Trophoblast cell (in vitro differentiated cells and primary cell): ENCODE measurements at regions not wholly inside any gene's neighbourhood (a gene's known extent, or its start where the extent isn't known, plus 50 kb on each side); places are given as distances from the start of the nearest gene placed in this dataset.
"Not testable (repeated sequence)": the region's sequence is repeated elsewhere in the genome, so short reads cannot be mapped to it uniquely, and the experiment has no call there.

ENCODE experiments used
- DNase-seq, 2 donors: peaks; one replicate each; pipeline ENCODE4 v3.0.0-alpha.2; 2016
- H2AFZ ChIP-seq: 2 replicates; pipeline ENCODE4 v1.6.1; 2013; ENCODE audit warnings: low read length, moderate library complexity, mild to moderate bottlenecking; ENCODE audit not compliant: insufficient read depth, poor library complexity
- H2AK5ac ChIP-seq: 2 replicates; pipeline ENCODE4 v1.6.1; 2013; ENCODE audit warnings: mild to moderate bottlenecking, low read length
- H2BK120ac ChIP-seq: 2 replicates; pipeline ENCODE4 v1.6.1; 2013; ENCODE audit warnings: low read length, mild to moderate bottlenecking, moderate library complexity; ENCODE audit not compliant: insufficient read depth, poor library complexity
- H2BK12ac ChIP-seq: 2 replicates; pipeline ENCODE4 v1.6.1; 2013; ENCODE audit warnings: mild to moderate bottlenecking, low read length, moderate library complexity
- H2BK5ac ChIP-seq: 2 replicates; pipeline ENCODE4 v1.6.1; 2013; ENCODE audit warnings: low read length, low read depth, moderate library complexity, mild to moderate bottlenecking; ENCODE audit not compliant: poor library complexity
- H3K14ac ChIP-seq: 2 replicates; pipeline ENCODE4 v1.6.1; 2013; ENCODE audit warnings: mild to moderate bottlenecking, low read length
- H3K18ac ChIP-seq: 2 replicates; pipeline ENCODE4 v1.6.1; 2013; ENCODE audit warnings: mild to moderate bottlenecking, low read length
- H3K23ac ChIP-seq: 2 replicates; pipeline ENCODE4 v1.6.1; 2013; ENCODE audit warnings: low read length
- H3K27ac ChIP-seq: 2 replicates; pipeline ENCODE4 v1.5.1; 2013; ENCODE audit warnings: low read depth, mild to moderate bottlenecking, inconsistent platforms, low read length, moderate library complexity
- H3K27me3 ChIP-seq: 2 replicates; pipeline ENCODE4 v1.6.1; 2013; ENCODE audit warnings: inconsistent platforms, mild to moderate bottlenecking, low read length, moderate library complexity; ENCODE audit not compliant: insufficient read depth
- H3K36me3 ChIP-seq, 2 experiments: 1 replicate in 1 of 2; 2 replicates in 1 of 2; pipeline ENCODE4 v1.6.1; 2013; ENCODE audit warnings: low read length in 2 of 2, mild to moderate bottlenecking in 2 of 2, moderate library complexity in 1 of 2; ENCODE audit not compliant: insufficient read depth in 2 of 2, control insufficient read depth in 1 of 2
- H3K4ac ChIP-seq: 2 replicates; pipeline ENCODE4 v1.6.1; 2013; ENCODE audit warnings: low read depth, mild to moderate bottlenecking, low read length, moderate library complexity
- H3K4me1 ChIP-seq, 2 experiments: 1 replicate in 1 of 2; 2 replicates in 1 of 2; pipeline ENCODE4 v1.6.1; 2013; ENCODE audit warnings: low read length in 2 of 2, mild to moderate bottlenecking in 2 of 2, moderate library complexity in 1 of 2; ENCODE audit not compliant: insufficient read depth in 2 of 2, control insufficient read depth in 1 of 2
- H3K4me2 ChIP-seq: 2 replicates; pipeline ENCODE4 v1.6.1; 2013; ENCODE audit warnings: inconsistent platforms, mild to moderate bottlenecking, low read length, moderate library complexity
- H3K4me3 ChIP-seq: 2 replicates; pipeline ENCODE4 v1.5.1; 2013; ENCODE audit warnings: mild to moderate bottlenecking, low read depth, low read length, inconsistent platforms
- H3K79me1 ChIP-seq: one replicate; pipeline ENCODE4 v1.6.1; 2013; ENCODE audit warnings: low read length
- H3K79me2 ChIP-seq: 2 replicates; pipeline ENCODE4 v1.6.1; 2013; ENCODE audit warnings: low read length, mild to moderate bottlenecking; ENCODE audit not compliant: control insufficient read depth, insufficient read depth, poor library complexity
- H3K9ac ChIP-seq: 2 replicates; pipeline ENCODE4 v1.6.1; 2013; ENCODE audit warnings: mild to moderate bottlenecking, low read length
- H3K9me3 ChIP-seq: 2 replicates; pipeline ENCODE4 v1.6.1; 2013; ENCODE audit warnings: low read depth, mild to moderate bottlenecking, control low read depth, inconsistent platforms, low read length; ENCODE audit not compliant: insufficient read depth
- H4K12ac ChIP-seq: 2 replicates; pipeline ENCODE4 v1.6.1; 2013; ENCODE audit warnings: low read depth, mild to moderate bottlenecking, low read length, moderate library complexity
- H4K8ac ChIP-seq: 2 replicates; pipeline ENCODE4 v1.6.1; 2013; ENCODE audit warnings: low read depth, mild to moderate bottlenecking, low read length, moderate library complexity
- H4K91ac ChIP-seq: one replicate; pipeline ENCODE4 v1.6.1; 2013; ENCODE audit warnings: low read depth, mild to moderate bottlenecking, low read length, moderate library complexity
- WGBS: extraction: QIAGEN DNeasy Blood & Tissue Kit; methylation state at CpG from one replicate; pipeline ENCODE4 v1.1.7; 2013; ENCODE audit warnings: missing lambda C conversion rate; ENCODE audit not compliant: insufficient read length, insufficient coverage; ENCODE audit errors: extremely low coverage; 5-methylcytosine and 5-hydroxymethylcytosine counted together

- WGBS: no CpG with 5 or more reads among the region's 1 CpG
- H3K4me1 ChIP-seq: peaks cover 0 to 3% of the 10 kb centered on the region in 2 experiments
- DNase-seq: no peak
- H2AFZ ChIP-seq: no peak overlapping the region
- no peaks in the 10 kb centered on the region for H3K36me3 ChIP-seq
- H2BK5ac ChIP-seq: no peak overlapping the region
- H3K9ac ChIP-seq: no peak overlapping the region
- H4K8ac ChIP-seq: no peak overlapping the region
- H2BK120ac ChIP-seq: no peak overlapping the region
- H2BK12ac ChIP-seq: no peak overlapping the region
- no peak overlapping the region for H2AK5ac ChIP-seq
- H3K27ac ChIP-seq: no peak overlapping the region
- no peak overlapping the region for H3K4ac ChIP-seq
- no peak overlapping the region for H4K12ac ChIP-seq
- H3K23ac ChIP-seq: no peak overlapping the region
- H3K79me2 ChIP-seq: no peaks in the 10 kb centered on the region
- no peak overlapping the region for H3K14ac ChIP-seq
- H3K4me2 ChIP-seq: no peak overlapping the region
- H4K91ac ChIP-seq: no peak overlapping the region
- no peaks in the 10 kb centered on the region for H3K79me1 ChIP-seq
- H3K4me3 ChIP-seq: no peak overlapping the region
- H3K27me3 ChIP-seq: no peaks in the 10 kb centered on the region
- no peak overlapping the region for H3K18ac ChIP-seq
- no peaks in the 10 kb centered on the region for H3K9me3 ChIP-seq
These were observed 154.8 kb upstream of the MAST4 start for GRCh38 chr5:66441351-66441750.

GRCh38 chr5:66442951-66443445 is 153.2 kb upstream of the MAST4 start:
- Histone ChIP-seq H3K9me3 (no peaks in the 10 kb centered on the region), H3K27ac (no peak overlapping the region), H2AK5ac (no peak overlapping the region), H3K23ac (no peak overlapping the region), H4K91ac (no peak overlapping the region), H2BK5ac (no peak overlapping the region), H3K4me1 (peaks cover 0 to 3% of the 10 kb centered on the region in 2 experiments), H3K9ac (no peak overlapping the region), H4K12ac (no peak overlapping the region), H2BK12ac (no peak overlapping the region), H3K36me3 (no peaks in the 10 kb centered on the region), H2AFZ (no peak overlapping the region), H3K4ac (no peak overlapping the region), H3K79me1 (no peaks in the 10 kb centered on the region), H3K18ac (no peak overlapping the region), H3K14ac (no peak overlapping the region), H3K4me2 (no peak overlapping the region), H3K27me3 (no peaks in the 10 kb centered on the region), H2BK120ac (no peak overlapping the region), H4K8ac (no peak overlapping the region), H3K79me2 (no peaks in the 10 kb centered on the region), H3K4me3 (no peak overlapping the region)
- no CpG with 5 or more reads among the region's 5 CpGs for WGBS
- DNase-seq: peak; percentile 16 to 67

- Histone ChIP-seq H4K8ac (no peak overlapping the region), H3K4ac (no peak overlapping the region), H3K18ac (no peak overlapping the region), H2AFZ (no peak overlapping the region), H3K4me1 (peaks cover 0 to 3% of the 10 kb centered on the region in 2 experiments), H3K9me3 (no peaks in the 10 kb centered on the region), H2BK12ac (no peak overlapping the region), H2AK5ac (no peak overlapping the region), H3K27me3 (no peaks in the 10 kb centered on the region), H4K91ac (no peak overlapping the region), H3K27ac (no peak overlapping the region), H4K12ac (no peak overlapping the region), H3K4me3 (no peak overlapping the region), H3K9ac (no peak overlapping the region), H3K23ac (no peak overlapping the region), H2BK120ac (no peak overlapping the region), H3K36me3 (no peaks in the 10 kb centered on the region), H3K4me2 (no peak overlapping the region), H3K79me2 (no peaks in the 10 kb centered on the region), H3K14ac (no peak overlapping the region), H3K79me1 (no peaks in the 10 kb centered on the region), H2BK5ac (no peak overlapping the region)
- no peak for DNase-seq
- no CpG with 5 or more reads among the region's 4 CpGs for WGBS
These were observed 152.6 kb upstream of the MAST4 start for GRCh38 chr5:66443462-66444130.

- H2BK120ac ChIP-seq, H3K4me2 ChIP-seq, H2AFZ ChIP-seq, H3K4me1 ChIP-seq, H2AK5ac ChIP-seq, DNase-seq, H3K79me2 ChIP-seq, H2BK5ac ChIP-seq, H3K27me3 ChIP-seq, H3K9ac ChIP-seq, H2BK12ac ChIP-seq, H3K79me1 ChIP-seq, H3K14ac ChIP-seq, H3K4me3 ChIP-seq, H3K18ac ChIP-seq, H3K27ac ChIP-seq, H4K91ac ChIP-seq, H4K12ac ChIP-seq, H4K8ac ChIP-seq, H3K23ac ChIP-seq, H3K36me3 ChIP-seq, H3K4ac ChIP-seq: not testable (repeated sequence)
- no CpG with 5 or more reads among the region's 1 CpG for WGBS
- peaks cover 11% of the 10 kb centered on the region for H3K9me3 ChIP-seq
These were observed 148.1 kb upstream of the MAST4 start for GRCh38 chr5:66448070-66448469.
